ENCODE measurements at regions not wholly inside any gene's neighbourhood (a gene's known extent, or its start where the extent isn't known, plus 50 kb on each side); places are given as distances from the start of the nearest gene placed in this dataset.

DNA sequence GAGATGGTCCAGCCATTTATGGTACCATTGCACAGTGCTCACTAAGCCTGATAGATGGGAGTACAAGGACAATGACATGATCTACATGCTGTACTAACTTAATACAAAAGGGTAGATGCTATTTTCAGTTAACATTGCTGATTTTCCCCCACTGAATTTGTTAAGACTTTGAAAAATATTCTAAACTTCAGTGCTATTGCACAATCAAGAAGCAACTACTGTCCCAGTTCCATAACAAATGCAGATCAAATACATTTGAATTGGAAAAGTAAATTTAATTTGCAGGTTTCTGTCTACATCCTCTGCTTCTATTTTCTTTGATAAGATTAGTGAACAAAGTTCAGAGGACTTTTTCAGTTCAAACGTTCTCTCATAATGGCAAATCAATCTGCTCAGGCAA, 366.8 kb upstream of the FGF13 start:
- H3K4me3 ChIP-seq (ENCODE audit: low read length): no peak overlapping the region
- H3K9me3 ChIP-seq (replicated peaks; ENCODE audit: low read length): no peaks in the 10 kb centered on the region
- no peak overlapping the region for H3K4me2 ChIP-seq (ENCODE audit: low read length)
- no peaks in the 10 kb centered on the region for H3K27me3 ChIP-seq (ENCODE audit: control insufficient read depth, insufficient read depth, low read length)
- peaks cover 9% of the 10 kb centered on the region for H3K4me1 ChIP-seq (ENCODE audit: control insufficient read depth, insufficient read depth, low read length)
- H3K9ac ChIP-seq (ENCODE audit: low read depth, low read length): no peak overlapping the region
- no peaks in the 10 kb centered on the region for H3K36me3 ChIP-seq (ENCODE audit: insufficient read depth, low read length)

DNA sequence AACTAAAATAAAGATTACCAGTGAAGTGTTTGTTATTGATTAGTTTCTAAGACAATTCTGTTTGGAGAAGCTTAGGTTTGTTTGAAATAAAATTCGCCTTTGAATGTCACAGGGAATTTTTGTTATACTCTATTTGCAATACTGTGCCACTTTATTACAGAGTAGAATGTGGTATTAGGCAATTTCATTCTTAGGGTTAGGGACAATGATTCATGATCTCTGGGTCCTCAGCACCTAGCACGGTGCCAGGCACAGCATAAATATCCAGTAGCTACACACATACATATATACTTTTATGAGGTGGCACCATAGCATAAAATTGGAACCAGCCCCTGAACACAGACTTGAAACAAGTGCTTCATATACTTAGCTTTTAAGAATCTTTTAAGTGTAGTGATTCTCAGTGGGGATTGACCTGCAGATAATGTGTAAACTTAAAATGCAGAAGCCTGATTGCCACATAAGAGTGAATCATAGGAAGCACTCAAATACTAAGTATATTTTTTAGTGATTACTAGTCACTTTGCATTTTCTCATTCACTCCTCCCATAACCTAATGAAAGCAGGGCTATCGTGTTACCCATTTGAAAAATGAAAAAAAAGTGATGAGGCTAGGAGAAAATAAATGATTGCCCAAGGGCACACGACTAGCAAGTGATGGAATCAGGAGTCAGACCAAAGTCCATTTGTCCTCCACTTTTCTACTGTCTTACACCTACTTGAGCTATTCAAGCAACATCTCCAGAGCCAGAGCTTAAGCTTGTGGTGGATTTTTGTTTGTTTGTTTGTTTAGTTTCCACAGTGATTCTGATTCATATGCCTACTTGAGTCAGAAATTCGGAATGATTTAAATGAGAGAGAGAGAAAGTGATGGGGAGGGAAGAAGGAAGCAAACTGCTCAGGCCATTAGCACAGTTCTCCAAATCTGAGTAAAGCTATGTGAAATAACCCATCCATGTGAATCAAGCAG, 366.0 kb upstream of the FGF13 start:
- no peaks in the 10 kb centered on the region for H3K9me3 ChIP-seq (replicated peaks; ENCODE audit: low read length)
- H3K27me3 ChIP-seq (ENCODE audit: control insufficient read depth, insufficient read depth, low read length): no peaks in the 10 kb centered on the region
- H3K9ac ChIP-seq (ENCODE audit: low read depth, low read length): no peak overlapping the region
- H3K4me2 ChIP-seq (ENCODE audit: low read length): peak overlapping the region; percentile 22
- no peaks in the 10 kb centered on the region for H3K36me3 ChIP-seq (ENCODE audit: insufficient read depth, low read length)
- peaks cover 9% of the 10 kb centered on the region for H3K4me1 ChIP-seq (ENCODE audit: control insufficient read depth, insufficient read depth, low read length)
- no peak overlapping the region for H3K4me3 ChIP-seq (ENCODE audit: low read length)

DNA sequence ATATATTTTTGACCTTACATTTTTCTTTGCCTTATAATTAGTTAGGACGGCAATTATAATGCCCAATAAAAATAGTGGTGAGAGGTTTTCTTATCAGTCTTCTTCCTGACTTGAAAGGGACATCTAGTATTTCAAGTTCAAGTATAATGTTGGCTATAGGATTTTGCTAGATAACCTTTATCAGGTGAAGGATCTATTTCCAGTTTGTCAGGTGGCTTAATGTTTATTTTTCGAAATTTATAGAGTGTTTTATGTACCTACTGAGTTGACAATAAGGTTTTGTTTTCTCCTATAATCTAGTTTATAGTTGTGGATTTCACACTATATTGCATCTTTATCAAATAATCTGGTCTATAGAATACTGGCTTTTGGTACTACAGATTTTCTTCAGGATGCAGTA, 351.8 kb upstream of the FGF13 start:
- H3K4me3 ChIP-seq (ENCODE audit: low read length): no peak overlapping the region
- no peak overlapping the region for H3K9ac ChIP-seq (ENCODE audit: low read depth, low read length)

DNA sequence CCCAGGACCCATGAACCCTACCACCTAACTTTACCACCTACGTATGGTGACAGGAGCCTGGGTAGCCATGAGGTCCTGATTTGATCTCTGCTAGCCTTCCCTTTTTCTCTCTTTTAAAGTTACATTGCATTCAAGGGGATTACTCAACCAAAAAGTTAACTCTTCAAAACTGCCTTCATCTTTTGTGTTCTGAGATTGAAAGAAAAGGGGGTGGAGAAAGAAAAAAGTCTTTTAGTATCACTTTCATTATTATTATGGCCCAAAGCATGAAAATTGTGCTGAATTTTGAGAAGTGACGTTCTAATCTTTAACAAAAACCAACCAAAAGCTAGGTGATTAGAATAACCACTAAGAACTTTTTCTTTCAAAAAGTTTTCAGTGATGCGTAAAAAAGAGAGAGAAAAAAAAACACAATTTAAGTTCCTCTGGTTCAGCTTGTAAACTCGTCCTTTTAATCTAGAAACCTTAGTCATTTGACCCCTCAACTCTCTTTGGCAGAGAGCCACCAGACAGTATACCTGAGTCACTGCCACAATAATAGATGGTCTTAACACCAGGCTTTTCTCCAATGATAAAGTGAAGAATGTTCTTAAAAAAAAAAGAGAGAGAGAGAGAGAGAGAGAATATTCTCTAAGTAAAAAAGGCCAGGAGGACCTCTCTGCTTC, 347.4 kb upstream of the FGF13 start:
- H3K27me3 ChIP-seq (ENCODE audit: control insufficient read depth, insufficient read depth, low read length): no peaks in the 10 kb centered on the region
- H3K9me3 ChIP-seq (replicated peaks; ENCODE audit: low read length): no peaks in the 10 kb centered on the region
- H3K4me3 ChIP-seq (ENCODE audit: low read length): no peak overlapping the region
- no peak overlapping the region for H3K9ac ChIP-seq (ENCODE audit: low read depth, low read length)
- no peaks in the 10 kb centered on the region for H3K4me1 ChIP-seq (ENCODE audit: control insufficient read depth, insufficient read depth, low read length)
- no peaks in the 10 kb centered on the region for H3K36me3 ChIP-seq (ENCODE audit: insufficient read depth, low read length)
- H3K4me2 ChIP-seq (ENCODE audit: low read length): peak overlapping the region; percentile 15

More for the DNA sequence above, 351.8 kb upstream of the FGF13 start:
- no peaks in the 10 kb centered on the region for H3K27me3 ChIP-seq (ENCODE audit: control insufficient read depth, insufficient read depth, low read length)
- no peaks in the 10 kb centered on the region for H3K4me1 ChIP-seq (ENCODE audit: control insufficient read depth, insufficient read depth, low read length)
- no peak overlapping the region for H3K4me2 ChIP-seq (ENCODE audit: low read length)
- H3K9me3 ChIP-seq (replicated peaks; ENCODE audit: low read length): no peaks in the 10 kb centered on the region
- H3K36me3 ChIP-seq (ENCODE audit: insufficient read depth, low read length): no peaks in the 10 kb centered on the region

DNA sequence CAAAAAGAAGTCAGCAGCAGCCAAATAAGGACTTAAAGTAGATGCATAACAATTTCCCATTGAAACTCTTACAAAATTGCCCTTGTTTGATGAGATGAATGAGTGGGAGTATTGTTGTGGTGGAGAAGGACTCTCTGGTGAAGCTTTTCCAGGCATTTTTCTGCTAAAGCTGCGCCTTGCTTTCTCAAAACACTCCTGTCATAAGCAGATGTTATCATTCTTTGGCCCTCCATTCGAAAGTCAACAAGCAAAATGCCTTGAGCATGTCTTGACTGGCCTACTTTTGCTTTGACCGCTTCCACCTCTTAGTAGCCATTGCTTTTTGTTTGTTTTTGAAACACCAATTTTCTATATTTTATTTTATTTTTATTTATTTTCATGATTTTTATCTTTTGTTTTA, 340.9 kb upstream of the FGF13 start:
- Histone ChIP-seq H3K4me2 (ENCODE audit: low read length) (no peak overlapping the region), H3K36me3 (ENCODE audit: insufficient read depth, low read length) (no peaks in the 10 kb centered on the region), H3K4me1 (ENCODE audit: control insufficient read depth, insufficient read depth, low read length) (no peaks in the 10 kb centered on the region), H3K4me3 (ENCODE audit: low read length) (no peak overlapping the region), H3K9me3 (replicated peaks; ENCODE audit: low read length) (no peaks in the 10 kb centered on the region), H3K27me3 (ENCODE audit: control insufficient read depth, insufficient read depth, low read length) (no peaks in the 10 kb centered on the region), H3K9ac (ENCODE audit: low read depth, low read length) (no peak overlapping the region)

DNA sequence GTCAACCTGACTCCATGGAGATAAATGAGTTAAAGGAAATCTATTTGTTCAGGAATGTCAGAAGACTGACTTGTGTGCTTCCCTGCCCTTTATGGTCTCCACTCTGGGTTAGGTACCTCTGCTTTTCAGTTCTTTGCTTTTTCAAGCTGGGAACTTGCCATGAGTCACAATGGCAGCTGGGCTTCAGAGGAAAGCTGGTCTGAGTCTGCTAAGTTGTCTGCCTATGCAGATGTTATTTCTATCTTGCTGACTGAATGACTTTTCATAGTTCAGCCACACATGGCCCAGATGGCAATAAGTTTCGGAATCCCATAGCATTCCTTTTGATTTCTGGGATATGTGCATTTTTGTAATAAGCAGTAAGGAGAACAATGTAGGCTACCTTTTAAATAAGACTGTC, 337.9 kb upstream of the FGF13 start:
- no peaks in the 10 kb centered on the region for H3K36me3 ChIP-seq (ENCODE audit: insufficient read depth, low read length)

DNA sequence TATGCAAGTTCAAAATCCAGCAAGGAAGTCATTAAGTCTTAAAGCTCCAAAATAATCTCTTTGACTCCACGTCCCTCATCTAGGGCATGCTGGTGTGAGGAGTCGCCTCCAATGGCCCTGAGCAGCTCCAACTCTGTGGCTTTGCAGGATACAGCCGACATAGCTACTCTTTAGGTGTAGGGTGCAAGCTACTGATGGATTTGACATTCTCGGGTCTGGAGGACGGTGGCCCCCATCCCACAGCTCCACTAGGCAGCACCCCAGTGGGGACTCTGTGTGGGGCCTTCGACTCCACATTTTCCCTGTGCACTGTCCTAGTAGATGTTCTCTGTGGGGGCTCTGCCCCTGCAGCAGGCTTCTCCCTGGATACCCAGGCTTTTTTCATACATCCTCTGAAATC, 333.2 kb upstream of the FGF13 start:
- no peaks in the 10 kb centered on the region for H3K4me1 ChIP-seq (ENCODE audit: control insufficient read depth, insufficient read depth, low read length)
- H3K27me3 ChIP-seq (ENCODE audit: control insufficient read depth, insufficient read depth, low read length): no peaks in the 10 kb centered on the region
- H3K4me3 ChIP-seq (ENCODE audit: low read length): no peak overlapping the region

More for the DNA sequence above, 337.9 kb upstream of the FGF13 start:
- Histone ChIP-seq H3K4me1 (ENCODE audit: control insufficient read depth, insufficient read depth, low read length) (no peaks in the 10 kb centered on the region), H3K9me3 (replicated peaks; ENCODE audit: low read length) (no peaks in the 10 kb centered on the region), H3K27me3 (ENCODE audit: control insufficient read depth, insufficient read depth, low read length) (no peaks in the 10 kb centered on the region), H3K4me2 (ENCODE audit: low read length) (no peak overlapping the region), H3K9ac (ENCODE audit: low read depth, low read length) (no peak overlapping the region), H3K4me3 (ENCODE audit: low read length) (no peak overlapping the region)

DNA sequence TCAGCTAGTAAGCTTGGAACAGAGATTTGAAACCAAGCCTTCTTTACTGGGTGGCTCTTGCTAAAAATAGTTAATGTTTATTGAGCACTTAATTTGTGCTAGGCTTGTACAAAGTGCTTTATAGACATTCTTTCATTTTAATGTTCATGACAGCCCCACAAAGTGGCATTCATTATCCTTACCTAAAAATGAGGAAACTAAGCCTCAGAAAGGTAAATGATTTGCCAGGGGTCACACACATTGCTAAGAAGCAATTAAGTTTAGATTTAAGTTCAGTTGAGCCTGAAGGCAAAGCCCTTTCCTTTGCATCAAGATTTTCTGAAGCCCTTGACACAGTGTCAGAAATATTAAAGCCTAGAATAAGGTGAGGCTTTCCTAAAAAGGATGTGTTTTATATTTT, 327.5 kb upstream of the FGF13 start:
- Histone ChIP-seq H3K4me1 (ENCODE audit: control insufficient read depth, insufficient read depth, low read length) (no peaks in the 10 kb centered on the region), H3K9me3 (replicated peaks; ENCODE audit: low read length) (no peaks in the 10 kb centered on the region), H3K9ac (ENCODE audit: low read depth, low read length) (no peak overlapping the region), H3K36me3 (ENCODE audit: insufficient read depth, low read length) (no peaks in the 10 kb centered on the region), H3K27me3 (ENCODE audit: control insufficient read depth, insufficient read depth, low read length) (no peaks in the 10 kb centered on the region), H3K4me3 (ENCODE audit: low read length) (no peak overlapping the region), H3K4me2 (ENCODE audit: low read length) (no peak overlapping the region)

More for the DNA sequence above, 333.2 kb upstream of the FGF13 start:
- Histone ChIP-seq H3K36me3 (ENCODE audit: insufficient read depth, low read length) (no peaks in the 10 kb centered on the region), H3K9me3 (replicated peaks; ENCODE audit: low read length) (no peaks in the 10 kb centered on the region), H3K9ac (ENCODE audit: low read depth, low read length) (no peak overlapping the region), H3K4me2 (ENCODE audit: low read length) (no peak overlapping the region)

DNA sequence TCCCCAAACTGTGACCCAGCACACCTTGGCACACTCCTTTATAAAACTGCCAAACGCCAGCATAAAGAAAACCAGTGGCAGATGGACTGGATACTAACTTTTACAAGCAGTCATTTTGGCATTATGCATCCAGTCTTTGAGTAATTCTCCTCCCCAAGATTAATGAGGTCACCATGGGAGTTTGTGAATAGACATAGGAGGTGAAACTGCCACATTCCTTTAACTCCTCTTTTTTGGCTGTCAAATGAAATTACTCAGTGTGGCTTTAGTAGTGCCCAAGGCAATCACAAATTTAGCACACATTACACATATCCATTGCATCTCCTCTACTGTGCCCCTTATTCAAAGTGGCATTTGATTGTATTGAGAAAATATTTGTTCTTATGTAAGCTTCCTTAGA, 315.3 kb upstream of the FGF13 start:
- H3K4me2 ChIP-seq (ENCODE audit: low read length): no peak overlapping the region
- no peak overlapping the region for H3K9ac ChIP-seq (ENCODE audit: low read depth, low read length)
- H3K27me3 ChIP-seq (ENCODE audit: control insufficient read depth, insufficient read depth, low read length): no peaks in the 10 kb centered on the region
- no peaks in the 10 kb centered on the region for H3K9me3 ChIP-seq (replicated peaks; ENCODE audit: low read length)
- H3K4me1 ChIP-seq (ENCODE audit: control insufficient read depth, insufficient read depth, low read length): no peaks in the 10 kb centered on the region
- no peaks in the 10 kb centered on the region for H3K36me3 ChIP-seq (ENCODE audit: insufficient read depth, low read length)
- no peak overlapping the region for H3K4me3 ChIP-seq (ENCODE audit: low read length)

DNA sequence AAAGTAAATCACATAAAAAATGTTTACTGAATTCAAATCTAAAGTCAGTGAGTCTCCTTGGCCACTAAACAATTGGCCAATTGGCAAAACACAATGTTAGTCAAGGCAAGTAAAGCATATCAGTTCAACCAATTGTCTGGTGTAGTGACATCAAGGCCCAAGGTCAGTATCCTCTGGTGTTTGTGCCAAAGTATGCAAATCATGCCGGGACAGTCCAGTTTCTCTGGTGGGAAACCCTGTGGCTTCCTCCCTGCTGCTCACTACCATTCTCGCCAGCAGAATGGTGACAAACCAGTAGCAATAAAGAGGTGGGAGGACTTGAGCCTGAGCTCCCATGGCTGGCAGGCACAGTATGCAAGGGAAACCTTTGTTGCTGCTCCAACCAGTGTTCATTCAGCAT, 314.9 kb upstream of the FGF13 start:
- no peak overlapping the region for H3K9ac ChIP-seq (ENCODE audit: low read depth, low read length)
- no peaks in the 10 kb centered on the region for H3K27me3 ChIP-seq (ENCODE audit: control insufficient read depth, insufficient read depth, low read length)
- H3K36me3 ChIP-seq (ENCODE audit: insufficient read depth, low read length): no peaks in the 10 kb centered on the region
- no peaks in the 10 kb centered on the region for H3K9me3 ChIP-seq (replicated peaks; ENCODE audit: low read length)
- no peaks in the 10 kb centered on the region for H3K4me1 ChIP-seq (ENCODE audit: control insufficient read depth, insufficient read depth, low read length)
- no peak overlapping the region for H3K4me2 ChIP-seq (ENCODE audit: low read length)
- H3K4me3 ChIP-seq (ENCODE audit: low read length): no peak overlapping the region

DNA sequence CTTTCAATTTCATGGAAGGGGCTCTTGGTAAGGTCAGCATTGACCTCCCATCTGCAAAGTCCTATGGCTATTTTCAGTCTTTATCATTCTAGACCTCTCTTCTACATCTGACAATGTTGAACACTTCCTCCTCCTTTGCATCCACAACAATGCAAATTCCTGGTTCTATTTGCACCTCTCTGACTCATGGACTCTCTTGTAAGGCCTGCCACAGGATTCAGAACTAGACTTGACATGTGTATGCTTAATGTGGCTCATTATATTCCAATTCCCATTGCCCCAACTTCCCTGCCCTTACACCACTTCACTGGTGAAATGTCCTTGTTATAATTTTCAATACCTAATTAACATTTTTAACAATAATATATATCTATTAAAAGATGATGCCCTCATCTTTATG, 314.3 kb upstream of the FGF13 start:
- H3K4me1 ChIP-seq (ENCODE audit: control insufficient read depth, insufficient read depth, low read length): no peaks in the 10 kb centered on the region
- no peaks in the 10 kb centered on the region for H3K36me3 ChIP-seq (ENCODE audit: insufficient read depth, low read length)
- no peaks in the 10 kb centered on the region for H3K27me3 ChIP-seq (ENCODE audit: control insufficient read depth, insufficient read depth, low read length)
- no peak overlapping the region for H3K4me2 ChIP-seq (ENCODE audit: low read length)
- no peaks in the 10 kb centered on the region for H3K9me3 ChIP-seq (replicated peaks; ENCODE audit: low read length)
- no peak overlapping the region for H3K9ac ChIP-seq (ENCODE audit: low read depth, low read length)
- H3K4me3 ChIP-seq (ENCODE audit: low read length): no peak overlapping the region
